HTR-8/SVneo (cell line): ENCODE measurements at regions not wholly inside any gene's neighbourhood (a gene's known extent, or its start where the extent isn't known, plus 50 kb on each side); places are given as distances from the start of the nearest gene placed in this dataset.
A peak's percentile ranks its signal among the peaks of the same experiment; 100 is the strongest.

Source experiments
- DNase-seq: peaks from one replicate; pipeline ENCODE4 v3.0.0; 2011; ENCODE audit warnings: low spot score, mixed read lengths; ENCODE audit not compliant: insufficient read length
- FAIRE-seq: peaks from 2 replicates; lab custom pipeline; 2011; peaks lifted over from hg19 to GRCh38; lab: Jason Lieb, UNC

GRCh38 chr9:12980085-12980851 is 205.4 kb downstream of the LURAP1L start:
- DNase-seq (no peak), FAIRE-seq (no peak)

- FAIRE-seq (no peak), DNase-seq (no peak)
Observed at GRCh38 chr9:12988258-12988657, 213.4 kb downstream of the LURAP1L start.

GRCh38 chr9:12989669-12990068 is 214.8 kb downstream of the LURAP1L start:
- no peak for FAIRE-seq
- no peak for DNase-seq

GRCh38 chr9:12993466-12993865 is 218.6 kb downstream of the LURAP1L start:
- DNase-seq, result no peak
- no peak for FAIRE-seq

- FAIRE-seq (no peak), DNase-seq (no peak)
Observed at GRCh38 chr9:12997009-12997408, 222.2 kb downstream of the LURAP1L start.

- FAIRE-seq (no peak), DNase-seq (no peak)
Observed at GRCh38 chr9:13001989-13002580, 227.3 kb downstream of the LURAP1L start.

- no peak for DNase-seq
- FAIRE-seq, result no peak
Observed at GRCh38 chr9:13002740-13003139, 227.9 kb downstream of the LURAP1L start.

GRCh38 chr9:13009871-13010270 is 235.1 kb downstream of the LURAP1L start:
- no peak for DNase-seq
- FAIRE-seq, result no peak

GRCh38 chr9:13013991-13014883 is 239.4 kb downstream of the LURAP1L start:
- DNase-seq (no peak), FAIRE-seq (no peak)

- DNase-seq, result no peak
- no peak for FAIRE-seq
Observed at GRCh38 chr9:13017260-13017659, 242.4 kb downstream of the LURAP1L start.

- FAIRE-seq, result no peak
- no peak for DNase-seq
Observed at GRCh38 chr9:13020146-13021040, 245.6 kb downstream of the LURAP1L start.

GRCh38 chr9:13022756-13023155 is 247.9 kb downstream of the LURAP1L start:
- DNase-seq, result no peak
- no peak for FAIRE-seq

GRCh38 chr9:13023498-13023897 is 248.7 kb downstream of the LURAP1L start:
- FAIRE-seq (no peak), DNase-seq (no peak)

- DNase-seq (no peak), FAIRE-seq (no peak)
Observed at GRCh38 chr9:13026956-13027355, 252.1 kb downstream of the LURAP1L start.

- DNase-seq, result no peak
- FAIRE-seq, result no peak
Observed at GRCh38 chr9:13027879-13028278, 251.6 kb downstream of the MPDZ start.

- DNase-seq (no peak), FAIRE-seq (no peak)
Observed at GRCh38 chr9:13032585-13032984, 246.9 kb downstream of the MPDZ start.

GRCh38 chr9:13033959-13034693 is 245.4 kb downstream of the MPDZ start:
- DNase-seq (peak; percentile 38), FAIRE-seq (no peak)

GRCh38 chr9:13034694-13035002 is 244.8 kb downstream of the MPDZ start:
- no peak for DNase-seq
- FAIRE-seq, result no peak

- no peak for FAIRE-seq
- DNase-seq, result no peak
Observed at GRCh38 chr9:13035822-13036221, 243.7 kb downstream of the MPDZ start.
